Pancreas (tissue), 10 donors: ENCODE measurements at regions not wholly inside any gene's neighbourhood (a gene's known extent, or its start where the extent isn't known, plus 50 kb on each side); places are given as distances from the start of the nearest gene placed in this dataset.
"Not testable (repeated sequence)": the region's sequence is repeated elsewhere in the genome, so short reads cannot be mapped to it uniquely, and the experiment has no call there.

ENCODE experiments used
- ATAC-seq, 4 donors: fragments of 200-7000 bp; cut with Tn5 transposase; one replicate each; pipeline versions ENCODE4 v1.8.0 to v1.9.1; 2020; ENCODE audit warnings: mild to moderate bottlenecking in 4 of 4, moderate library complexity in 4 of 4
- DNase-seq, 6 donors: peaks; one replicate each; pipeline ENCODE4 v3.0.0-alpha.2; 2020
- FAIRE-seq: peaks from 2 replicates; lab custom pipeline; 2012; peaks lifted over from hg19 to GRCh38; lab: Jason Lieb, UNC
- H3K27ac ChIP-seq, 4 donors: fragments of 200-600 bp; sonication (generic); 1 replicate in 3 of 4; 2 replicates in 1 of 4; pipeline versions ENCODE4 v1.5.0 to v1.8.0; 2020
- H3K27me3 ChIP-seq, 4 donors: fragments of 200-600 bp; one replicate each; pipeline ENCODE4 v1.8.0; 2021
- H3K36me3 ChIP-seq, 3 donors: fragments of 200-600 bp; sonication (generic) in 1 of 3; one replicate each; pipeline versions ENCODE4 v1.5.0 to v1.8.0; 2020 to 2021
- H3K4me1 ChIP-seq, 3 donors: fragments of 200-600 bp; one replicate each; pipeline ENCODE4 v1.8.0; 2021
- H3K4me3 ChIP-seq, 4 donors: fragments of 200-600 bp; sonication (generic) in 2 of 4; one replicate each; pipeline versions ENCODE4 v1.5.0 to v1.8.0; 2020 to 2021
- H3K9me3 ChIP-seq, 4 donors: fragments of 200-600 bp; one replicate each; pipeline ENCODE4 v1.8.0; 2021
- CTCF ChIP-seq, 4 donors: fragments of 200-600 bp; sonication (generic) in 3 of 4; IDR thresholded peaks; one replicate each; pipeline versions ENCODE4 v1.5.0 to v1.8.0; 2021; ENCODE audit warnings: antibody characterized with exemption in 4 of 4
- WGBS, 2 donors: extraction: QIAGEN DNeasy Blood & Tissue Kit; methylation state at CpG; one replicate each; pipeline ENCODE4 v1.1.7; 2013; 5-methylcytosine and 5-hydroxymethylcytosine counted together
- intact Hi-C, 3 donors: fragments of 100-400 bp; cut with DNase I; formaldehyde crosslinking; loops; one replicate each; pipeline versions ENCODE4 v1.11.1 to v1.14.2; 2022
- donor health status: healthy with polysubstance abuse.
- donor health status: DM: no; HTN: no; CAD: no; lungs with moderate emphysema.
- donor health status: DM: no; HTN: no; CAD: no.
- donor health status: control.
- donor health status: control.
- donor health status: Bipolar disorder and iron deficiency.
- donor health status: DM: yes; HTN: yes; CAD: no.
- donor health status: DM: no; HTN: no; CAD: no.
- donor health status: DM: no; HTN: no; CAD: no.
- donor health status: DM: yes; HTN: yes; CAD: no.

- Histone ChIP-seq H3K36me3 (no peaks in the 10 kb centered on the region), H3K4me1 (peaks cover 0 to 7% (median 0%) of the 10 kb centered on the region in 3 donors), H3K27ac (no peak overlapping the region), H3K4me3 (no peak overlapping the region), H3K9me3 (no peaks in the 10 kb centered on the region), H3K27me3 (no peaks in the 10 kb centered on the region)
- intact Hi-C loops = no loop called here
- FAIRE-seq = no peak
- WGBS, 2 donors = 91 to 95% methylated on average over 3 of the region's 3 CpGs
- TF ChIP-seq CTCF (IDR thresholded peaks at IDR 0.05) = no peak
- ATAC-seq = no peak
- no peak for DNase-seq
Observed at GRCh38 chr6:140385679-140386078, 1011.2 kb upstream of the CITED2 start.

- WGBS, 2 donors = 88 to 95% methylated on average over 2 of the region's 2 CpGs
- Histone ChIP-seq H3K36me3 (no peaks in the 10 kb centered on the region), H3K4me1 (peaks cover 4 to 10% (median 5%) of the 10 kb centered on the region in 3 donors), H3K4me3 (no peak overlapping the region), H3K27me3 (no peaks in the 10 kb centered on the region), H3K9me3 (no peaks in the 10 kb centered on the region), H3K27ac (no peak overlapping the region)
- FAIRE-seq (no peak), ATAC-seq (no peak), DNase-seq (no peak)
- intact Hi-C loops = no loop called here
- TF ChIP-seq CTCF (IDR thresholded peaks at IDR 0.05) = no peak
Observed at GRCh38 chr6:140382355-140382754, 1007.9 kb upstream of the CITED2 start.

DNA sequence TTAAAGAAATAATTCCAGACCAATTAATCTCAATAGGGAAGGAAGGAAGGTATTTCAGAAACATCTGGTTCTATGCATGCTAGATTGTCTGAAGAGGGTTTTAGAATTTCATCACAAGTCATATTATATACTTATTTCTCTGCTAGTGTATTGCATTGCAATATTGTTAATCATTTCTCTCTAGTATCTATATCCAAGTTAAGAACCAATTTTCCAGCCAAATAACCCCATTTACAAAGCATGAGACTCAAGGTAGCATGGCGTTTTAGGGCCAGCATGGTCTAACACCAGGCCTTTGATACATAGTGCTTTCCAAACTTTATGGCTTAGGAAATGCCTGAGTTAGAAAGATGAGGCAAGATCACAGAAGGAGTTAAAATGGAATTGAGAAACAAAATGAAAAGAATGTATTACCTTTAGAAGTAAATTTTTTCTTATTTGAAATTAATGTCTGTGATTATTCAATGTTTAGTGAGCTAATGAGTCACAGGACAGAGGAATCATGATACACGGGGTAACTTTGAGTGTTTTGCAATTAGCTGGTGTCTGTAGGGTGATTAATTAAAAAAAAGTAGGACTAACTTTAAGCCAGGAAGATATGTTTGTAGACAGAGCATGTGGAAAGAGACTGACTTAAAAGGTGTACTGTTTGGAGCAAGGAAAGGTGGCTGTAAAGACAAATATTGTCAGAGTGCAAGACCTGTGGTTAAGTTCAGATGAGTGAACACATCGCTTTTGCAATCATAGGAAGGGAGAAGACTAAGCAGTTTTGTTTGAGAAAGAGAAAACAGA, 1006.2 kb upstream of the CITED2 start:
- ATAC-seq = peak in 3 of 4 donors; percentile 25 to 83 (median 51)

DNA sequence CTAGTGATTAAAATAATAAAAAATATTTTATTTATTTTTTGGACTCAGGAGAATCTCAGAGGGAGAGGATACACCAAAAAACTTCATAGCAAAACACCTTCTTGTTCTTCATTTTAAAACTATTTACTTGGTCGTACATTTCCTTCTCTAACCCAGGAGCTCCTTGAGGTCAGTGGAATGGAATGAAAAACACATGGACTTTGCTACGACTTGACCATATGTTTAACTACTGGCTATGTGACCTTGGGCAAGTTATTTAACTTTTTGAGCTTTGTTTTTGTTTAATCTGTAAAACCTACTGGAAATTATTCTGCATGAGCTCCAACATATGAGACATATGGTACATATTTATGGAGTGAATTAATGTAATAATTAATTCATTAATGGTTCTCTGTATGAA, 1005.5 kb upstream of the CITED2 start:
- H3K27ac ChIP-seq = no peak overlapping the region
- DNase-seq = no peak
- no peaks in the 10 kb centered on the region for H3K9me3 ChIP-seq
- no peak for FAIRE-seq
- no peaks in the 10 kb centered on the region for H3K36me3 ChIP-seq
- ATAC-seq = peak in 3 of 4 donors; percentile 69 to 83 (median 81)
- H3K27me3 ChIP-seq = no peaks in the 10 kb centered on the region
- intact Hi-C loops = no loop called here
- H3K4me3 ChIP-seq = no peak overlapping the region
- peaks cover 4 to 10% (median 5%) of the 10 kb centered on the region in 3 donors for H3K4me1 ChIP-seq
- 24 to 29% methylated on average over 2 of the region's 2 CpGs for WGBS, 2 donors
- TF ChIP-seq CTCF (IDR thresholded peaks at IDR 0.05) = no peak

More for the DNA sequence above, 1006.2 kb upstream of the CITED2 start:
- Histone ChIP-seq H3K36me3 (no peaks in the 10 kb centered on the region), H3K4me3 (no peak overlapping the region), H3K27ac (no peak overlapping the region), H3K9me3 (no peaks in the 10 kb centered on the region), H3K27me3 (no peaks in the 10 kb centered on the region), H3K4me1 (peaks cover 4 to 10% (median 5%) of the 10 kb centered on the region in 3 donors)
- no peak for DNase-seq
- no peak for TF ChIP-seq CTCF (IDR thresholded peaks at IDR 0.05)
- intact Hi-C loops = no loop called here
- 69 to 70% methylated on average over 3 of the region's 3 CpGs for WGBS, 2 donors
- no peak for FAIRE-seq

GRCh38 chr6:140376209-140376608, 1001.8 kb upstream of the CITED2 start:
- Histone ChIP-seq H3K9me3 (no peaks in the 10 kb centered on the region), H3K36me3 (no peaks in the 10 kb centered on the region), H3K4me1 (peaks cover 4 to 10% (median 5%) of the 10 kb centered on the region in 3 donors), H3K27ac (no peak overlapping the region), H3K4me3 (no peak overlapping the region), H3K27me3 (no peaks in the 10 kb centered on the region)
- DNase-seq (no peak), FAIRE-seq (no peak), ATAC-seq (no peak)
- TF ChIP-seq CTCF (IDR thresholded peaks at IDR 0.05) = no peak
- intact Hi-C loops = no loop called here

- H3K4me1 ChIP-seq, FAIRE-seq, H3K27ac ChIP-seq, H3K27me3 ChIP-seq, H3K4me3 ChIP-seq, H3K36me3 ChIP-seq, H3K9me3 ChIP-seq, intact Hi-C loops, ATAC-seq: not testable (repeated sequence)
- peak in 1 of 6 donors; percentile 25 for DNase-seq
- 96 to 100% methylated on average over 12 to 24 of the region's 24 CpGs for WGBS, 2 donors
Observed at GRCh38 chr6:140373728-140374127, 999.3 kb upstream of the CITED2 start.
